Activated T-cell treated with anti-CD3 and anti-CD28 coated beads for 24 hours (primary cell): ENCODE measurements at regions not wholly inside any gene's neighbourhood (a gene's known extent, or its start where the extent isn't known, plus 50 kb on each side); places are given as distances from the start of the nearest gene placed in this dataset.
A peak's percentile ranks its signal among the peaks of the same experiment; 100 is the strongest.
"Not testable (repeated sequence)": the region's sequence is repeated elsewhere in the genome, so short reads cannot be mapped to it uniquely, and the experiment has no call there.

Source experiments
- DNase-seq: peaks from one replicate; pipeline ENCODE4 v3.0.0-alpha.2; 2020; ENCODE audit warnings: low read depth

DNA sequence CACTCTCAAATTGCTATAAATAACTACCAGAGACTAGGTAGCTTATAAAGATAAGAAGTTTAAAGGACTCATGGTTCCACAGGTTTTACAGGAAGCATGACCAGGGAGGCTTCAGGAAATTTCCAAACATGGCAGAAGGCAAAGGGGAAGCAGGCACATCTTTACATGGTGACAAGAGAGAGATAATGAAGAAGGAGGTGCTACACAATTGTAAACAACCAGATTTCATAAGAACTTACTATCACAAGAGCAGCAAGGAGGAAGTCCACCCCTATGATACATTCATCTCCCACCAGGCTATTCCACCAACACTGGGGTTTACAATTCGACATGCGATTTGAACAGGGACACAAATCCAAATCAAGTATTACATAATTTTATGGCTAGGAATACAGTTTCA is 257.7 kb downstream of the BTG1 start:
- DNase-seq, result no peak

DNA sequence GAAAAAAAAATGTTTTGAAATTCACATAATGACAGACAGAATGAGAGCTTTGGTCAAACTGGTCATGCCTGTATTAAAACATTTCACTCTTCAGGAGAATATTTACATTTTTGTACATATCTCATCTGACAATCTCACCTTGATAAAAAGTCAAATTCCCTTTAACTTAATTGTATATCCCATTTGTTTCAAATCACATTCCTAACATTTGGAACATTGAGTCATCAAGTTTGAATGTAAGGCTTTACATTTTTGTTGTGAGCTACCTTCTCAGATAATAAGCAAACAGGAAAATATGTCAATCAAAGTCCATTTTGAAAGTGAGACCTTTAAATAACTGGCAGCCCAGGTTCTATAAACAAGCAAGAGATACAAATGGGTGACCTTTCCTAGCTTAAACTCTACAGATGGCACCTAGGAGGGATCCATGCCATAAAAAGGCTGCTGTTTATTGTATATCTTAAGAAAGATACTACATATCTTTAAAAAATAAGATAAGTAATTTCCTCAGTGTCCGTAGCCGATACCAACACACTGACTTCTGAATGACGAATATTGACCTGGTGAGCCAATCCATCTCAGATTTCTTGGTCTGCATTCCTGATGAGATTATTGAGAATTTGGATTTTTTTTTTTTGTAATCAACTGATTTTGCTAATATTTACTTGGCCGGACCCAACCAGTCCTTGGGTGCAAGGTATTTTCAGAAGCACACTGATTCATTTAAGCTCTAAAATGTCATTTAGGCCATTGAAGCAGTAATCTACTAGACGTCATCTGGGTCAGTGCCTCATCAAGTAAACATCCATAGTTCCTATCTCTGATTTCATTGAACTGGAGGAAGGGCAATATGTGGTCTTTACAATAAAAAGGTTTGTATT is 259.6 kb downstream of the BTG1 start:
- no peak for DNase-seq

DNA sequence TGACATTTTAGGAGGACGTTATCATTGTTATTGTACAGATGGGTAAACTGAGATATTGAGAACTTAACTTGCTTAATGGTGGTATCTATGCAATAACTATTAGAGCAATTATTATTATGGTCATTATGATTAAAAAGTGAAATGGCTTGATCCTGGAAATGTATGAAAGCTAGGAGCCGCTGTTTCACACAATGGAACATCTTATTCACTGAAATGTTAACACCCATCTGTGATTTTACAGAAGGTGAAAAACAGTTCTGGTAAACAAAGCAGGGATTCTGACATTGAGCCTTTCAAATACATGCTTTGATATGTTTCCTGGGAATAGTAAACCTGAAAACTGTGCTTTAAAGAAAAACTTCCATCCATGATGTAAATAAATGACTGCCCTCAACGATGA is 261.4 kb downstream of the BTG1 start:
- DNase-seq, result no peak

DNA sequence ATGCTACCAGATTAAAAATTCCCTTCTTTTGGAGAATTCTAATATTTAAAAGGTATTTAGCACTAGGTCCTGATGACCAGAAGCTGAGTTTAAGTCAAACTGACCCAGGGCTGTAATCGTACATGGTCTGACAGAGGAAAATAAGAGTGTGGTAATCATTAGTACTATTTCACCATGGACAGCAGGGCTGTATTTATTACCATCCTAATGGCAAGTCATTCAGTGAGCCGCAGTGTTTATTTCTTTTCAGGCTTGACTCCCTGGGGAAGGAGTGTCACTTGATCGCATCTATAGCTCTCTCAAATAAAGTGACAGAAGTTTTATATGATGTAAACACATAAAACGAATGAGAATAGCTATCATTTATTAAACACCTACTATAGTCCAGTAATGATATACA is 261.8 kb downstream of the BTG1 start:
- DNase-seq, result no peak

DNA sequence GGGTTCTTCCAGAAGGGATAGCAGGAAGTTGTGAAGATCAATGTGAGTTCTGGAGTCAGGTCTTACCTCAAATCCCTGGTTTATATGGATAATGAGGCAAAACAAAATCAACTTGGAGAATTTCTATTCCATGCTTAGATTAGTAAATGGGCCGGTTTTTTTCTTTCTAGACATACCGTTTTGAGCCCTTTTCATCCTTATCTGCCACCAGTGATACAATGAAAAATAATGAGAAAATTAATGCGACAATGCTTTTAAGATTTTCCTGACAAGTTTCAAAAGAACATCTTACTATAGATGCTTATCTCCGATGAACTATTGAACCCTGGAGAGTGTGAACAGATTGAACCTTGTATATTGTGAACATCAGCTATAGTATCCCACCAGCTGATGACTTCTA is 262.7 kb downstream of the BTG1 start:
- DNase-seq, result no peak

DNA sequence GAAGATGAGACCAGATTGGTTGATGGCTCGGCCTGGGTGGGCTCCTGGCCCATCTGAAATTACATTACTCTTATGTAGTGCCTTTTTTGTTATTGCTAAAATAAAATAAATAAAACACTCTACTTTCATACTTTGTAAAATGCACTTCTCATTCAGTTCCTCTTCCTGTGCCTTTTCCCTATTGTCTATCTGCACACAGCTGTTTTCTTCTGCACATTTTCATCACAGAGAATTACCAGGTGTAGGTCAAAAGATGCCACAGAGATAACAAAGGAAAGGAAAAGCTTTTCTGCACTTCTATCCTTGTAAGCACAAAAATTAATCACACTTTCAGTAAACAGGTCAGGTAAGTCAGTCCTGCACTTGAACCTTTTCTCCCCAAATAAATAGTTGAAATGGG is 265.1 kb downstream of the BTG1 start:
- no peak for DNase-seq

DNA sequence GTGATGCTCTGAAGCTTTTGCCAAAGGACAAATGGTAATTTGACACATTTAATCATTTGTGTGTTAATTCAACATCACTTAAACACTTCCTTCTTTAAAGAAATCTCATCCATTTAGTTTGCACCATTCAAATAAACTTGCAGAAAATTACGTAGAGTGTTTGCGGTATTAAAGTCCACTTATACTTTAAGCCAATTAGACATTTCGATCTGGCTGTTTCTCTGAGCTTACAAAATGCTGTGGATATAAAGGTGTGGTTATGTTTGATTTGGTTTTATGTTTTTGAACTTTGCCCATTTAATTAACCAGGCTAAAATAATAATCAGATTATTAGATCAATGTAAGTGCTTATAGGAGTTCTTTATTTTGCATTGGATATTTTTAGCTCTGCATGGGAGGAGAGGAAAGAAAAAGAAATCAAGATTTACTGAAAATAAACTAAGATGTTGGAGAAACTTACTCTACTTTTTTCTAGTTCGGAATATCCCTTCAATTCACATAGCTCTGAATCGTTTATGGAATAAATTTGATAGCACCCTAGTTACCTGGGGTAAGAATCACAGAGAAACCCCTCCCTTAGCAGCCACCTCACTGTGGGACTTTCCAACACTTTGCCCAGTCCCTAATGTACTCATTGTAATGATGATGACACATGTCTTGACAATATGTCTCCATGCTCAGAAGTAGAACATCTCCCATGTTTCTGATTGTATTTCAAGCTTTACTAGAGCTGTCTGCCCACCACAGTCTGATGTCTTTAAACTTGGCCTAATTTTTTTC is 268.0 kb downstream of the BTG1 start:
- DNase-seq, result peak; percentile 20

DNA sequence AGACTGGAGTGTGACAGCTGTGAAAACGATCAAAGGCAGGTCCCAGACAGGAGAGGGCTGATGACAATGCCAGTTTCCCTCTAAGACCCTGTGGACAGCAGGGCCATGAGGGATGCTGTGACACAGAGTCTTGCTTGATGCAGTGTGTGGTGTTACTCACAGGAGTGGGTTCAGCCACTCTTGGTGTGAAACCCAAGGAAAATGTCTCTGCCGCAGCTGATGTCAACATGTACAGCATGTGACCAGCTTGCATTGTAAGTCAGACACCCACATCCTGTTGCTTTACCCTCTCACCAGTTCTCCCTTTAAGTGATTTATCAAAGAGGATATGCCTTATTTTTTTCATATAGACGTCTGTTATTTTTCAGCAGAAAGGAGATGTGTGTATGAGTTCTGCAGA is 268.6 kb downstream of the BTG1 start:
- DNase-seq, result peak; percentile 79

DNA sequence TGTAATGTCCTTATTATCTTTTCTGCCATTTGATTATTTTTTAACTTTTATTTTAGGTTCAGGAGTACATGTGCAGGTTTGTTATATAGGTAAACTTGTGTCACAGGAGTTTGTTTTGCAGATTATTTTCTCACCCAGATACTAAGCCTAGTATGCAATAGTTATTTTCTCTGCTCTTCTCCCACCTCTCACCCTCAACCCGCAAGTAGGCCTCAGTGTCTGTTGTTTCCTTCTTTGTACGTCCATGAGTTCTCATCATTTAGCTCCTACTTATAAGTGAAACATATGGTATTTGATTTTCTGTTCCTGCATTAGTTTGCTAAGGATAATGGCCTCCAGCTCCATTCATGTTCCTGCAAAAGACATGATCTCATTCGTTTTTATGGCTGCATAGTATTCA is 270.0 kb downstream of the BTG1 start:
- not testable (repeated sequence) for DNase-seq

DNA sequence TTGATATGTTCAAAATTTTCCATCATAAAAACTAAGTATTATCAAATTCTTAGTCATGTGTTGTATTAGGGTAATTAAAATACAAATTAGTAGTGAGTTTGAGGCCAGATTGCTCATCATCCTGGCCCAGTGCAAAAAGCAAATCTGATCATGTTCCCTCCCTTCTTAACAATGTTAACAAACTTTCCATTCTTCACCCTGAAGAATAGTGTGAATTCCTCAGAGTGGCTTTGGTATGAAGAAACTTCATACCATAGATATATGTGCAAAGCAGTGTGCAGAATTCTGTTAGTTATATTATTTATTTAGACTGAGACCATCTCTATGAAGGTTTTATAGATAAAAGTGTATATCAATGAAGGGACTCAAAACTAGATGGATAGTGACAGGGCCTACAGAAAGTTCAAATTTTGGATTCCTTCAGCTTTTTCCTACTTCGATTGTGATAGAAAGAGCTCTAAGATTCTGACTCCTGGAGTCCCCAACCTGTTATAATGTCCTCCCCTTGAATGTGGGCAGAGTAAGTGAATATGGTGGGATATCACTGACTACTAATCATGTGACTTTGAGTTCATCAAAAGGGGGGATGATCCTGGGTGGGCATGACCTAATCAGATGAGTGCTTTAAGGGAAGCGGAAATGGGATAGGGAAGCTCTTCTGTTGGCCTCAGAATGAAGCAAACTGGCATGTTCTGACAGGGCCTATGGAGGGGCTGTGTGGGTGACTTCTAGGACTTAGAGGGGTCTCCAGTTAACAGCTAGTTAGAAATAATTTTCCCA is 271.4 kb downstream of the BTG1 start:
- DNase-seq, result no peak

DNA sequence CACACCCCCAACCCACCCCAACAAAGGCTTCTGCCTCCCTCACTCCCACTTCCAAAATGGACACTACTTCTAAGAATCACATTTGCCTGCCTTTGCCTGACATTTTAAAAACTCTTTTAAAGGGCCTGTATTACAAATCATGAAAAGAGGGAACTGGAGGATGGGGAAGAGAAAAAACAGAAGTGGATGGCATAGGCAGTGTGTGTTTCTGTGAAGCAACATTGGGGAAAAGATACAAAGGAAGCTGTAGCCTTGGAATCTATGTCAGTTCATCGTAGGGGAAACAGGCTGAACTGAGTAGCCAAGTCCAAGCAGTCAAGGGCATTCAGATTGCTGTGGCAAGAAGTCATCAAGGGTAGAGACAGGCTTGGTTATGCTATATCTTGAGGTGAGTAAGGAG is 273.9 kb downstream of the BTG1 start:
- no peak for DNase-seq

DNA sequence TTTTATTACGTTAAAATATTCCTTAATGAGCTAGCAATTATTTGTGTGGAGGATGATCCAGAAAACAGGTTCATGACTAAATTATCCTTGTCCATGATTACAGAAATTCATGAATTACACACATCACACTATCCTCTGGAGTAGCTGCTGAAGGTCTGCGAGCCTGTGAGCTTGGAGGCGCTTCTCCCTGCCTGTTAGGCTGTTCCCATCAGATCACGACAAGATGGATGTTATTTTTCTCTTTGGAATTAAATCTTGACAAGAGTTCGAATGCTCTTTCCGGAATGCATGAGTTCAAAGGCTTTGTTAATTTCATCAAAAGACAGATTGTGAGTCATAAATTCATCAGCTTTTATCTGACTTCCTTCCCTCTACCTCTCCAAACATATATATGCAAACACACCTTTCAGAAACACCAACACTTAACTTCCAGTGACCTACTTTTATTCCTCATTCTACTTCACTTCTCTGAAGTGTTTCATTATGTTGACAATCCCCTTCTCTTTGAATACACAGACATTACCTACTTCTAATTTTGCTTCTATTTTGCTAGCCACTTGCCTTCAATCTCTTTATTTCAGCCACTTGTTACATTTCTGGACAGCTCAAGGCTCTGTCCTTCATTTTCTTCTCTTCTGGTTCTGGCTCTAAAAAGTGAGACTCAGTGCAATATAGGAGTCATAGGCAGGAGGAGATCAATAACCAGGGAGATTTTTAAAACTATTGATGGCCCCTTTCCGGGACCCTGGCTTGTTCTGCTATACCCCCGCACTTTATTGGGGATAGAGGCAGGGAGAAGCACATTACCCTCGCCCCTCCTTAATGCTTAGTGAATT is 274.6 kb downstream of the BTG1 start:
- DNase-seq, result no peak

DNA sequence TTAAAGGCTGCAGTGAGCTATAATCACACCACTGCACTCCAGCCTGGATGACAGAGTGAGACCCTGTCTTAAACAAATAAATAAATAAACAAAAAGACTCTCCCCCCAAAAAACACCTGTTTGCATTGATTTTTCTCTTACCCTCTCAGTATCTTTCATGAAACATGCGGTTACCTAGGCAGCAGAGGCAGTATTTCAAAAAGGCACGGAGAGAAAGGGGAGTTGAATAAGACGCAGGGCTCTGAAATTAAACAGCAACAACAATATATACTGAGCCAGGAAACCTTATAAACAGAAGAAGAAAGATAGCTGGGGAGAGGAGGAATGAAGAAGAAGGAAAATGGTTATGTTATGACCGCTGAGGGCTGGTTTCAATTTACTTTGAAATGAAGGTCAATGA is 277.6 kb downstream of the BTG1 start:
- DNase-seq, result no peak

DNA sequence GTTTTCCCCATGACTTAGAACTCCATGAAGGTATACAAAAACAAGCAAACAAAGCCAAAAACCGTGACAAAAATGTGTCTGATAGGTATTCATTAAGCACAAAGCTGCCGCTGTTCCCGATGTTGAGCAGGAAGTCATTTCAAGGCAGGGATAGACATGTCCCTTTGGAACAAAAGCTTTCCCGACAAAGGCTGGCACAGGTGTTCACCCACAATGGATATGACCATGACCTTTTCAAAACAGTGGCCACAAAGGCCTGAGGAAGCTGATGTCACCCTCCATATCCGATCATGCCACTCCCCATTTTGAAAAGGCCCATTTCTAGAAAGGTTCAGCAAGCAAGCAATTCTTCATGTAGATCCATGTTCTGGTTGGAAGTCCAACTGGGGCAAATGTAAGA is 279.1 kb downstream of the BTG1 start:
- no peak for DNase-seq

DNA sequence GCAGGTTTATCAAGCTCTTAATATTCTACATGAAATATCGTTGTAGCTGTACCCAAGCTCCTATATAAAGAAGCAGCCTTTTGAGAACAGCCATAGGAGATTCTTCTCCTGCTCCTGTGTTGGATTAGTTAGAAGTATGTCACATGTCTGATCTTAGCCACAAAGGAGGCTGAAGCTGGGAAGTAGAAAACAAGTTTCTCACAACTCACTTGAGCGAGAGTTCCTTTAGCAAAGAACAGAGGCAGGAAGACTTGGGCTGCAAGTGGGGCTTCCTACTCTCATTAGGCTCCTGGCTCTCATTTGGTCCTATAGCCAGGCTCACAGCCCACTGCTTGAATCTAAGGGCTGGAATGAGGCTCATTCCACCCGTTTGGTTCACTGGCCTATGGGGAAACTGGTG is 281.9 kb downstream of the BTG1 start:
- no peak for DNase-seq

DNA sequence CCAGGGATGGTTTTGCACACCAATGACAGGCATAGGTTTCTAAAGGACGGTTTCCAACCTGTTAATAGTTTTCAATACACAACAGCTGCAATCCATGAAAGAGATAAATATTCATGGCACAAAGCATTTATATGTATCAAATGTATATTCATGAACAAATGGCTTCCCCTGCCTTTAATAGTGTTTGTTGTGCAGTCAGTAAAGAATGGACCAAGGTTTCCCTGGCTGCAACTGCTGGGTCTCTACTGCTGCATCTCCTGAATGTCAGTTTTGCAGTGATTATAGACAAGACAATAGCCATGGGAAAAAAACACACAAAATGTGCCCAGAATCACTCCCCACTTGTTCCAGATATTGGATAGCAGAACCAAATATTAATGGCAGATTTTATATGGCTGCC is 284.1 kb downstream of the BTG1 start:
- no peak for DNase-seq

DNA sequence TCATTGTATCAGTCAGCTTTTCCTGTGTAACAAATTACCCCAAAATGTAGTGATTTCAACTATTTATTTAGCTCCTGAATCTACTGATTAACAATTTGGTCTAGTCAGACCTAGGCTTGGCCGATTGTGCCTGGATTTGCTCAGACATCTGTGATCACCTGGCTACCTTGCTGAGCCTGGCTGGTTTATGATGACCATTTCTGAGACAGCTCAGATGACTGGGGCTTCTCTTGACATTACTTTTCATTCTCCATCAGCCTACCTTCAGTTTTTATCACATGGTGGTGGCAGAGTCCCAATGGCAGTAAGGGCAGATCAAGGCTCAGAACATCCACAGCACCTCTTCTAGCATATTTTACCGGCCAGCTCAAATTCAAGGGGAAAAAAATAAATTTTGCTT is 286.3 kb downstream of the BTG1 start:
- DNase-seq, result no peak

DNA sequence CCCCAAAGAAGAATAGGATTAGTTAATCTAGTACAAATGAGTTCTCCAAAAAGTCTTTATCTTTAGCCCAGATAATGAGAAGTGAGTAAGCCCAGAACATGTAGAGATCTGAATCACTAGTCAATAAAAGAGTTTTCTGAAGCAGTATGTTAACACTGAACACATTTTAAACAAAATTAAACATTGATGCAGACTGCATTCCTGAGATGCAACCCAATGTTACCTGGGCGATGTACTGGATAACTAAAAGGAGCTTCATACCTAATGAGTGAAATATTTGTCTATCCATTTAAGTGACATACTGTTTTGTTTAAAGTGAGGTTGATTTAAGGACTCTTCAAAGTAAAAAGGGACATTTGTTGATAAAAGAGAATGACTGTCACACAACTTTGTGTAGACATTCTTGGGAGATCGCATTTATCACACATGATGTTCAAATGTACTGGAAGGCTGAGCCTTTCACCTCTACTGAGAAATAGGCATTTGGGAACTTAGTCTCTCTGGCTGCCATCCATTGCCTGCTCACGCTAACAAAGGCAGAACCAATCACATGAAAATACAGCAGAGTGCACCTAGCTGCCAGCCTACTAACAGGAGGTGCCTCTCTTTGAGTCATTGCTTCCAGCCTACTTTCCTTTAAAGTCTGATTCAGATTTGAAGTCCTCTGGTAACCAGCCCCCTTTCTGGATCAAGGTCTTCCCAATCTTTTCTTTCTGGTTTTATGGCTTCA is 287.7 kb downstream of the BTG1 start:
- no peak for DNase-seq

DNA sequence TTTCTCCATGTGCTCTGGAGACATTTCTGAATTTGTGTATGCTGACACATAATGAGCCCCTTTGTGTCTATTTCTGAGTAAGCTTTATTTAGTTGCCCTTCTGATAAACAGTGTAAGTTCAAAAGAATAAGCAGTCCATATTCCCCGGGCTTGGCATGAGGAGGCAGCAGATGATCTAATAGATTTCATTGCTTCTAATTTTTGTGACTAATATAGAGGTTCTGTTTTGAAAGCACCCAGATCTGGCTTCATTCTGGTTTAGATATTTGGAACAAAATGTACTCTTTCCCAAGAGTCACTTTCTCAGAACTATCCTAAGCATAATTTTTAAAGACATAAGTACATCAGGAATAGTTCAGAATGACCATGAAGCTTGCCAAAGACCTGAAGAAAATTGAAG is 290.9 kb downstream of the BTG1 start:
- DNase-seq, result no peak

DNA sequence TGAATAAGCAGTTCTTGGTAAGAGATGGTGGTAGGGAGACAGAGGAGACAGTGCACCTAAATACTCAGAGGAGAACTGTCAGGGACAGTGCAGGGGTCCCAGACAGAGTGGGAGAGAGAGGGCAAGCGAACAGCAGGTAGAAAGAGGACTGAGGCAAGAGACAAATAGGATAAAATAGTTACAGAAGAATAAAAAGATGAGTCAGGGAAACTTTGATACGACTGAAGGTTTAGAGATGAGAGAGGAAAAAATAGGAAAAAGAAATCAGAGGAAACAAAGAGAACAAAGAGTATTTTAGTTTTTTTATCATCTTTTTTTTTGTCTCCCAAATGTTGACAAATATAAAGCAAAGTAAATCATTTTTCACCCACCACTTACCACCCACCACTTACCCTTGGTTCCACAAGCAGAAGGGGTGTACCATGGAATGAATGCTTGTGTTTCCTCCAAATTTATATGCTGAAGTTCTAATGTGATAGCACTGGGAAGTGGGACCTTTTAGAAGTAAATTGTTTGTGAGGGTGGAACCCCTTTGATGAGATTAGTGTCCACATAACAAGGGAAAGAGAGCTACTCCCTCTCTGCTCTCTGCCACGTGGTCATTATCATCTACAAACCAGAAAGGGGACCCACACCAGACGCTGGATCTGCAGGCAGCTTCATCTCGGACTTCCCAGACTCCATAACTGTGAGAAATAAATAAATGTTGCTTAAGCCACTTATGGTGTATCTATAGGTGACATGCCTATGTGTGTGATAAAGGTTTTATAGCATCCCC is 292.1 kb downstream of the BTG1 start:
- DNase-seq, result no peak
